KMS-11 (cell line): ENCODE measurements at regions not wholly inside any gene's neighbourhood (a gene's known extent, or its start where the extent isn't known, plus 50 kb on each side); places are given as distances from the start of the nearest gene placed in this dataset.

ENCODE experiments used
- H2AFZ ChIP-seq: fragments of 200-600 bp; sonication (generic); 2 replicates; pipeline ENCODE4 v1.6.1; 2016; ENCODE audit warnings: antibody characterized with exemption, mixed run types, low read depth
- H3K27ac ChIP-seq: fragments of 200-600 bp; sonication (generic); 2 replicates; pipeline ENCODE4 v1.6.1; 2016; ENCODE audit warnings: mild to moderate bottlenecking, mixed run types
- H3K27me3 ChIP-seq: fragments of 200-600 bp; sonication (generic); 2 replicates; pipeline ENCODE4 v1.6.1; 2017; ENCODE audit warnings: mild to moderate bottlenecking, low read depth, mixed run types, moderate library complexity; ENCODE audit not compliant: insufficient read depth
- H3K36me3 ChIP-seq: fragments of 200-600 bp; sonication (generic); 2 replicates; pipeline ENCODE4 v1.6.1; 2017; ENCODE audit warnings: mild to moderate bottlenecking, mixed run types; ENCODE audit not compliant: insufficient read depth
- H3K4me1 ChIP-seq: fragments of 200-600 bp; sonication (generic); 2 replicates; pipeline ENCODE4 v1.6.1; 2016; ENCODE audit warnings: mild to moderate bottlenecking, low read depth, mixed run types; ENCODE audit not compliant: poor library complexity, severe bottlenecking
- H3K4me2 ChIP-seq: fragments of 200-600 bp; sonication (generic); 2 replicates; pipeline ENCODE4 v1.7.0; 2016; ENCODE audit warnings: mild to moderate bottlenecking, mixed run types
- H3K4me3 ChIP-seq: fragments of 200-600 bp; sonication (generic); IDR thresholded peaks from 2 replicates; pipeline ENCODE4 v1.6.1; 2017; ENCODE audit warnings: low read depth, low read length, mixed read lengths; ENCODE audit not compliant: insufficient read depth
- H3K79me2 ChIP-seq: fragments of 200-600 bp; sonication (generic); 2 replicates; pipeline ENCODE4 v1.6.1; 2016; ENCODE audit warnings: low read depth, mixed run types; ENCODE audit not compliant: insufficient read depth
- H3K9ac ChIP-seq: fragments of 200-600 bp; sonication (generic); 2 replicates; pipeline ENCODE4 v1.6.1; 2016; ENCODE audit warnings: mild to moderate bottlenecking, mixed run types
- H4K20me1 ChIP-seq: fragments of 200-600 bp; sonication (generic); 2 replicates; pipeline ENCODE4 v1.6.1; 2016; ENCODE audit warnings: mild to moderate bottlenecking, mixed run types; ENCODE audit not compliant: insufficient read depth
- TF ChIP-seq, protein P1 (sequence below): fragments of 200-600 bp; sonication (generic); conservative IDR thresholded peaks from 2 replicates; pipeline ENCODE4 v1.6.1; 2017; ENCODE audit warnings: low read depth, mild to moderate bottlenecking, antibody characterized with exemption, low read length, moderate library complexity, mixed read lengths

DNA sequence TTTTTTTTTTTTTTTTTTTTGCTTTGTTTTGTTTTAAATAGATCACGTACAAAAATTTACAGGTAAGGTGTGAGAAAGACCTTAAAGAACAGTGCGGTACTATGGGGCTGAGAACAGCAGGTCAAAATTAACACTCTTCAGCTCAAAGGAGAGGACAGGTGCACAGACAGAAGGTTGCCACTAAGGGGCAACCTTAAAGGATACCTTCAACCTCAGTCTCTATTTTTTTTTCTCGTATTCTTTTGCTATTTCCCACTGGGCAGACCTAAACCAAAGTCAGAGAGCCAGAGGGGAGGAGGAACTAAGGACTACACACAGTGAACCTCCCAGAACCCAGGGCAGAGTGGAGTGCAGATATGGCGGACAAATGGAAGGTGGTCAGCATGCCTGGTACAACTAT lies 1984.3 kb upstream of the IGFBP7 start:
- H3K9ac ChIP-seq = no peak overlapping the region
- no peaks in the 10 kb centered on the region for H3K4me1 ChIP-seq
- no peaks in the 10 kb centered on the region for H3K79me2 ChIP-seq
- no peaks in the 10 kb centered on the region for H3K27me3 ChIP-seq
- H4K20me1 ChIP-seq = no peaks in the 10 kb centered on the region
- no peaks in the 10 kb centered on the region for H3K36me3 ChIP-seq
- H3K4me3 ChIP-seq = no peak overlapping the region
- TF ChIP-seq, protein P1, sequence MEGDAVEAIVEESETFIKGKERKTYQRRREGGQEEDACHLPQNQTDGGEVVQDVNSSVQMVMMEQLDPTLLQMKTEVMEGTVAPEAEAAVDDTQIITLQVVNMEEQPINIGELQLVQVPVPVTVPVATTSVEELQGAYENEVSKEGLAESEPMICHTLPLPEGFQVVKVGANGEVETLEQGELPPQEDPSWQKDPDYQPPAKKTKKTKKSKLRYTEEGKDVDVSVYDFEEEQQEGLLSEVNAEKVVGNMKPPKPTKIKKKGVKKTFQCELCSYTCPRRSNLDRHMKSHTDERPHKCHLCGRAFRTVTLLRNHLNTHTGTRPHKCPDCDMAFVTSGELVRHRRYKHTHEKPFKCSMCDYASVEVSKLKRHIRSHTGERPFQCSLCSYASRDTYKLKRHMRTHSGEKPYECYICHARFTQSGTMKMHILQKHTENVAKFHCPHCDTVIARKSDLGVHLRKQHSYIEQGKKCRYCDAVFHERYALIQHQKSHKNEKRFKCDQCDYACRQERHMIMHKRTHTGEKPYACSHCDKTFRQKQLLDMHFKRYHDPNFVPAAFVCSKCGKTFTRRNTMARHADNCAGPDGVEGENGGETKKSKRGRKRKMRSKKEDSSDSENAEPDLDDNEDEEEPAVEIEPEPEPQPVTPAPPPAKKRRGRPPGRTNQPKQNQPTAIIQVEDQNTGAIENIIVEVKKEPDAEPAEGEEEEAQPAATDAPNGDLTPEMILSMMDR = no peak
- no peak overlapping the region for H2AFZ ChIP-seq
- H3K4me2 ChIP-seq = no peak overlapping the region
- no peak overlapping the region for H3K27ac ChIP-seq

GRCh38 chr4:59102311-59102710 lies 1992.1 kb upstream of the IGFBP7 start:
- Histone ChIP-seq H3K4me2 (no peak overlapping the region), H3K79me2 (no peaks in the 10 kb centered on the region)

DNA sequence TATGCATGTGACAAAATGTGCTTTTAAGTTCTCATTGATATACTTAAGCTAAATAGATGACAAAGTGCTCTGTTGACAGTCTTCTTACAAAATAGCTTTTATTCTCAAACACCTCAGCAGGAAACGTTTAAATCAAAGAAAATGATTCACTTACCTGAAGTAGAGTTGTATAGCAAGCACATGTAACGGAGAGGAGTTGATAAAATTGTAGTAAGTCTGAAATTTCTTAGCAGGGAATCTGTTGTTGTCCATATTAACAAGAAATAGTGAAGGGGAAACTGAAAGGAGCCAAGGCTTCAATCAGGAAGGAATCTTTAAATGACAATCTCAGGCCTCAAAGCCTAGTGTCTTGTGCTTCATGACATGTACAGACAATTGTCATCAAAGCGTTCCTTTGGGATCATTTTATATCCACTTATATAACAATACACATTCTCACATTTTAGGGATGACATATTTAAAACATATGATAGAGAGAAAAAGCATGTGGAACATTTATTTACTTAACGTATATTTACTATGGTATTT lies 2010.2 kb upstream of the IGFBP7 start:
- no peaks in the 10 kb centered on the region for H3K4me1 ChIP-seq
- H3K36me3 ChIP-seq = no peaks in the 10 kb centered on the region

More at GRCh38 chr4:59102311-59102710, 1992.1 kb upstream of the IGFBP7 start:
- Histone ChIP-seq H3K4me3 (no peak overlapping the region), H3K27me3 (no peaks in the 10 kb centered on the region), H2AFZ (no peak overlapping the region), H4K20me1 (no peaks in the 10 kb centered on the region), H3K27ac (no peak overlapping the region), H3K36me3 (no peaks in the 10 kb centered on the region), H3K9ac (no peak overlapping the region), H3K4me1 (no peaks in the 10 kb centered on the region)
- TF ChIP-seq, protein P1 = no peak

GRCh38 chr4:59122626-59123025 lies 2012.4 kb upstream of the IGFBP7 start:
- no peaks in the 10 kb centered on the region for H3K27me3 ChIP-seq
- no peak overlapping the region for H3K4me2 ChIP-seq
- no peaks in the 10 kb centered on the region for H3K4me1 ChIP-seq
- no peaks in the 10 kb centered on the region for H4K20me1 ChIP-seq
- H3K4me3 ChIP-seq = no peak overlapping the region
- no peaks in the 10 kb centered on the region for H3K36me3 ChIP-seq
- no peaks in the 10 kb centered on the region for H3K79me2 ChIP-seq
- H2AFZ ChIP-seq = no peak overlapping the region
- H3K27ac ChIP-seq = no peak overlapping the region
- no peak overlapping the region for H3K9ac ChIP-seq
- TF ChIP-seq, protein P1 = no peak

More for the DNA sequence above, 2010.2 kb upstream of the IGFBP7 start:
- Histone ChIP-seq H3K27ac (no peak overlapping the region), H3K4me3 (no peak overlapping the region), H2AFZ (no peak overlapping the region), H3K79me2 (no peaks in the 10 kb centered on the region), H4K20me1 (no peaks in the 10 kb centered on the region), H3K9ac (no peak overlapping the region), H3K4me2 (no peak overlapping the region), H3K27me3 (no peaks in the 10 kb centered on the region)
- TF ChIP-seq, protein P1 = no peak
